K562 (cell line): ENCODE measurements at regions not wholly inside any gene's neighbourhood (a gene's known extent, or its start where the extent isn't known, plus 50 kb on each side); places are given as distances from the start of the nearest gene placed in this dataset.

Experiments
- ATAC-seq: fragments of 200-7000 bp; cut with Tn5 transposase; 3 replicates; pipeline ENCODE4 v1.9.1; 2020; ENCODE audit warnings: moderate library complexity
- BruUV-seq: library from RNA; stranded (reverse); fragments of 400-500 nt; replicated peaks from 2 replicates; lab custom pipeline; 2021; lab: Mats Ljungman, UMichigan
- CTCF ChIA-PET: fragments of 300-600 bp; formaldehyde crosslinking; extraction: SDS; loops from one replicate; lab custom pipeline; 2021; ENCODE audit warnings: low intra/inter-chr PET ratio; lab: Yijun Ruan, JAX
- POLR2A ChIA-PET: fragments of 300-600, 350-650 bp; sonication (Branson Sonifier 250); formaldehyde crosslinking; extraction: SDS; loops from one replicate; lab custom pipeline; 2021; ENCODE audit warnings: antibody characterized with exemption, inconsistent platforms; lab: Yijun Ruan, JAX
- DNase-seq, 4 experiments: peaks; one replicate each; pipeline versions ENCODE4 v3.0.0 to v3.0.0-alpha.2; 2011 to 2018; ENCODE audit warnings: low spot score in 3 of 4, mixed read lengths in 3 of 4; ENCODE audit errors: extremely low read depth in 1 of 4
- FAIRE-seq: peaks from 2 replicates; lab custom pipeline; 2011; peaks lifted over from hg19 to GRCh38; lab: Jason Lieb, UNC
- H2AFZ ChIP-seq: 2 replicates; pipeline ENCODE4 v1.6.0; 2011; ENCODE audit warnings: low read depth, low read length, control low read depth, inconsistent platforms
- H3K27ac ChIP-seq: fragments of 200-600 bp; 3 replicates; pipeline ENCODE4 v1.8.0; 2011; ENCODE audit warnings: low read depth, mild to moderate bottlenecking, control low read depth, inconsistent platforms, low read length, moderate library complexity, mixed read lengths; ENCODE audit errors: extremely low read depth
- H3K27me3 ChIP-seq, 2 experiments: fragments of 300-600 bp in 1 of 2; 2 replicates in 1 of 2; 3 replicates in 1 of 2; pipeline versions ENCODE4 v1.6.0 to v1.8.0; 2011; ENCODE audit warnings: inconsistent platforms in 2 of 2, low read length in 2 of 2, mild to moderate bottlenecking in 1 of 2, mixed read lengths in 1 of 2, moderate library complexity in 1 of 2; ENCODE audit not compliant: control insufficient read depth in 2 of 2, insufficient read depth in 2 of 2
- H3K36me3 ChIP-seq: fragments of 300-600 bp; 3 replicates; pipeline ENCODE4 v1.8.0; 2011; ENCODE audit warnings: mild to moderate bottlenecking, low read length, inconsistent platforms; ENCODE audit not compliant: control insufficient read depth, insufficient read depth
- H3K4me1 ChIP-seq, 2 experiments: fragments of 200-600 bp in 1 of 2; replicated peaks in 1 of 2; 2 replicates in 1 of 2; 3 replicates in 1 of 2; pipeline versions ENCODE4 v1.5.1 to v1.8.0; 2011; ENCODE audit warnings: inconsistent platforms in 2 of 2, low read length in 2 of 2, mild to moderate bottlenecking in 1 of 2, mixed read lengths in 1 of 2, moderate library complexity in 1 of 2; ENCODE audit not compliant: control insufficient read depth in 2 of 2, insufficient read depth in 2 of 2
- H3K4me2 ChIP-seq: 2 replicates; pipeline ENCODE4 v1.6.1; 2011; ENCODE audit warnings: low read length, control low read depth, inconsistent platforms, mixed read lengths; ENCODE audit not compliant: insufficient read depth
- H3K4me3 ChIP-seq: fragments of 200-600 bp; sonication (generic), shearing (Covaris generic); 2 replicates; pipeline ENCODE4 v1.5.1; 2016; ENCODE audit warnings: control low read depth, inconsistent platforms
- H3K79me2 ChIP-seq: fragments of 200-600 bp; 3 replicates; pipeline ENCODE4 v1.8.0; 2011; ENCODE audit warnings: low read length, inconsistent platforms; ENCODE audit not compliant: control insufficient read depth, insufficient read depth
- H3K9ac ChIP-seq, 2 experiments: 2 replicates each; pipeline versions ENCODE4 v1.6.0 to v1.6.1; 2011; ENCODE audit warnings: low read depth in 2 of 2, low read length in 2 of 2, control low read depth in 1 of 2, inconsistent platforms in 1 of 2, mild to moderate bottlenecking in 1 of 2, mixed read lengths in 1 of 2; ENCODE audit not compliant: insufficient read depth in 1 of 2
- H3K9me1 ChIP-seq: one replicate; pipeline ENCODE4 v1.6.0; 2011; ENCODE audit warnings: inconsistent platforms, mild to moderate bottlenecking, low read length, moderate library complexity; ENCODE audit not compliant: control insufficient read depth, insufficient read depth
- H3K9me3 ChIP-seq: replicated peaks from 2 replicates; pipeline ENCODE4 v1.5.1; 2011; ENCODE audit warnings: low read depth, low read length, inconsistent platforms; ENCODE audit not compliant: control insufficient read depth, insufficient read depth
- H4K20me1 ChIP-seq: replicated peaks from 2 replicates; pipeline ENCODE4 v1.6.1; 2011; ENCODE audit warnings: low read length, inconsistent platforms, mixed read lengths; ENCODE audit not compliant: control insufficient read depth, insufficient read depth
- CTCF ChIP-seq, 3 experiments: IDR thresholded peaks in 2 of 3; conservative IDR thresholded peaks in 1 of 3; 2 replicates each; pipeline ENCODE4 v1.5.1; 2011 to 2012; ENCODE audit warnings: low read length in 3 of 3, mild to moderate bottlenecking in 3 of 3, control low read depth in 2 of 3, improper control_type of control experiment in 1 of 3, inconsistent platforms in 1 of 3, low read depth in 1 of 3, mixed read lengths in 1 of 3, moderate library complexity in 1 of 3; ENCODE audit not compliant: insufficient read depth in 2 of 3
- RAD21 ChIP-seq, 2 experiments: fragments of 250-450 bp in 1 of 2; fragments of 450-650 bp in 1 of 2; sonication (Bioruptor Pico) in 1 of 2; formaldehyde crosslinking in 1 of 2; IDR thresholded peaks in 1 of 2; conservative IDR thresholded peaks in 1 of 2; 2 replicates each; pipeline versions ENCODE4 v1.4.0 to v1.8.0; 2020 to 2022; ENCODE audit warnings: mild to moderate bottlenecking in 2 of 2, moderate library complexity in 1 of 2
- RB1 ChIP-seq: fragments of 450-650 bp; IDR thresholded peaks from 2 replicates; pipeline ENCODE4 v1.6.1; 2017; ENCODE audit warnings: low read depth, mild to moderate bottlenecking
- REST ChIP-seq, 2 experiments: fragments of 450-650 bp; formaldehyde crosslinking in 1 of 2; IDR thresholded peaks; 2 replicates each; pipeline versions ENCODE4 v1.4.0 to v1.6.1; 2014 to 2020; ENCODE audit warnings: mild to moderate bottlenecking in 2 of 2, borderline replicate concordance in 1 of 2, low read depth in 1 of 2
- ZNF3 ChIP-seq: fragments of 250-450 bp; sonication (Bioruptor Pico); IDR thresholded peaks from 2 replicates; pipeline ENCODE4 v1.5.0; 2021; ENCODE audit warnings: mild to moderate bottlenecking, moderate library complexity
- WGBS: fragments of 100-300 bp; shearing (Covaris generic); methylation state at CpG from one replicate; pipeline ENCODE4 v1.1.6; 2016; ENCODE audit warnings: low coverage, mixed read lengths; ENCODE audit not compliant: insufficient coverage; ENCODE audit errors: missing lambda C conversion rate; 5-methylcytosine and 5-hydroxymethylcytosine counted together
- in situ Hi-C: fragments of 300-500 bp; cut with MboI; formaldehyde crosslinking; loops from 4 replicates; pipeline ENCODE4 v1.15.0; 2018; ENCODE audit warnings: inconsistent platforms, mixed read lengths
- intact Hi-C: fragments of 100-400 bp; cut with micrococcal nuclease; formaldehyde crosslinking; loops from 2 replicates; pipeline ENCODE4 v1.14.2; 2022

GRCh38 chr2:54052825-54053718, 62.3 kb upstream of the ACYP2 start:
- H3K4me1 ChIP-seq: peaks cover 0 to under 1% of the 10 kb centered on the region in 2 experiments; a peak in 2 of 5 replicates
- in situ Hi-C loops: no loop called here
- TF ChIP-seq ZNF3 (CRISPR knock-in tag) (no peak), CTCF (IDR thresholded peaks at IDR 0.05 in 2 of 3, conservative IDR thresholded peaks at IDR 0.05 in 1 of 3; ENCODE audit: insufficient read depth in 2 of 3, low read depth in 1 of 3, low read length in 3 of 3) (peak; percentile 21 to 49 (median 37); a peak in 2 of 6 replicates), REST (IDR thresholded peaks at IDR 0.05; ENCODE audit: borderline replicate concordance) (peak; percentile 30; the same call in 1 of the 2 replicates), REST (CRISPR knock-in tag; IDR thresholded peaks at IDR 0.05; ENCODE audit: low read depth) (no peak), RB1 (no peak), RAD21 (CRISPR knock-in tag; conservative IDR thresholded peaks at IDR 0.05 in 1 of 2, IDR thresholded peaks at IDR 0.05 in 1 of 2) (peak in 1 of 2 experiments; percentile 60; a peak in 2 of 4 replicates)
- FAIRE-seq (no peak), DNase-seq (peak in 1 of 4 experiments; percentile 37), ATAC-seq (peak; percentile 77)
- H2AFZ ChIP-seq: no peak overlapping the region
- no peak overlapping the region for H3K4me3 ChIP-seq
- WGBS: 49% methylated on average over 4 of the region's 4 CpGs
- intact Hi-C loops: no loop called here
- CTCF ChIA-PET: interaction anchor here (1.0 kb wide), 1 partner anchor 450 kb away, joined by 4 read pairs; no protein-coding TSS in a partner anchor
- POLR2A ChIA-PET: interaction anchor here (0.7 kb wide), 1 partner anchor 15 kb away, joined by 3 read pairs; no protein-coding TSS in a partner anchor
- H3K4me2 ChIP-seq: no peak overlapping the region
- BruUV-seq: no TSS peak
- no peaks in the 10 kb centered on the region for H3K9me1 ChIP-seq
- H3K79me2 ChIP-seq: no peaks in the 10 kb centered on the region
- no peaks in the 10 kb centered on the region for H3K36me3 ChIP-seq
- H3K9me3 ChIP-seq: peaks cover 8% of the 10 kb centered on the region
- no peaks in the 10 kb centered on the region for H3K27me3 ChIP-seq
- peak overlapping the region in 1 of 2 experiments; percentile 1; a peak in 1 of 4 replicates for H3K9ac ChIP-seq
- no peaks in the 10 kb centered on the region for H4K20me1 ChIP-seq
- no peak overlapping the region for H3K27ac ChIP-seq
